ENCODE measurements at regions not wholly inside any gene's neighbourhood (a gene's known extent, or its start where the extent isn't known, plus 50 kb on each side); places are given as distances from the start of the nearest gene placed in this dataset.

GRCh38 chr2:220646424-220646823 is 925.7 kb downstream of the EPHA4 start (continued):
- no peak for TF ChIP-seq ZFP91 (CRISPR knock-in tag; IDR thresholded peaks at IDR 0.05)

- Histone ChIP-seq H3K4me2 (ENCODE audit: insufficient read depth, low read length) (no peak overlapping the region), H3K79me2 (ENCODE audit: control insufficient read depth, insufficient read depth, low read length) (no peaks in the 10 kb centered on the region), H2AFZ (ENCODE audit: low read depth, low read length) (no peak overlapping the region), H3K9me3 (replicated peaks; ENCODE audit: control insufficient read depth, insufficient read depth, low read depth, low read length) (no peaks in the 10 kb centered on the region), H3K27ac (ENCODE audit: extremely low read depth, low read depth, low read length) (no peak overlapping the region), H4K20me1 (replicated peaks; ENCODE audit: control insufficient read depth, insufficient read depth, low read length) (no peaks in the 10 kb centered on the region), H3K9me1 (ENCODE audit: control insufficient read depth, insufficient read depth, low read length) (no peaks in the 10 kb centered on the region), H3K9ac (ENCODE audit: insufficient read depth in 1 of 2, low read depth in 2 of 2, low read length in 2 of 2) (no peak overlapping the region), H3K4me3 (no peak overlapping the region), H3K27me3 (ENCODE audit: control insufficient read depth in 2 of 2, insufficient read depth in 2 of 2, low read length in 2 of 2) (no peaks in the 10 kb centered on the region), H3K4me1 (replicated peaks in 1 of 2; ENCODE audit: control insufficient read depth in 2 of 2, insufficient read depth in 2 of 2, low read length in 2 of 2) (no peaks in the 10 kb centered on the region), H3K36me3 (ENCODE audit: control insufficient read depth, insufficient read depth, low read length) (no peaks in the 10 kb centered on the region)
- DNase-seq (ENCODE audit: extremely low read depth in 1 of 4, low spot score in 3 of 4) (no peak), ATAC-seq (no peak), FAIRE-seq (no peak)
- no TSS peak for BruUV-seq (replicated peaks)
- ChIA-PET POLR2A (no interaction called here), CTCF (ENCODE audit: low intra/inter-chr PET ratio) (no interaction called here)
- TF ChIP-seq ZFP1 (CRISPR knock-in tag; IDR thresholded peaks at IDR 0.05) (no peak), RUNX1 (IDR thresholded peaks at IDR 0.05; ENCODE audit: low read depth) (no peak), KLF1 (tag; IDR thresholded peaks at IDR 0.05) (no peak), ZFX (CRISPR knock-in tag; IDR thresholded peaks at IDR 0.05) (no peak), ZNF184 (CRISPR knock-in tag; IDR thresholded peaks at IDR 0.05) (no peak), STAG1 (CRISPR knock-in tag; IDR thresholded peaks at IDR 0.05; ENCODE audit: borderline replicate concordance) (no peak), SMARCA4 (IDR thresholded peaks at IDR 0.05) (no peak), ZNF740 (CRISPR knock-in tag; IDR thresholded peaks at IDR 0.05) (no peak), ZNF740 (tag; IDR thresholded peaks at IDR 0.05) (no peak), RBM22 (IDR thresholded peaks at IDR 0.05; ENCODE audit: low read depth, low read length, poor library complexity, severe bottlenecking) (no peak), SIRT6 (IDR thresholded peaks at IDR 0.05; ENCODE audit: low read depth, low read length) (no peak), PTRF (tag; IDR thresholded peaks at IDR 0.05) (no peak), BACH1 (tag; IDR thresholded peaks at IDR 0.05) (no peak), RCOR1 (IDR thresholded peaks at IDR 0.05; ENCODE audit: borderline replicate concordance in 1 of 2, low read depth in 2 of 2, low read length in 2 of 2) (no peak), JUN (IDR thresholded peaks at IDR 0.05; ENCODE audit: borderline replicate concordance, low read depth, low read length) (no peak), JUN (CRISPR knock-in tag; IDR thresholded peaks at IDR 0.05; ENCODE audit: borderline replicate concordance) (no peak), TCF7 (IDR thresholded peaks at IDR 0.05; ENCODE audit: borderline replicate concordance) (no peak), ILK (tag; IDR thresholded peaks at IDR 0.05; ENCODE audit: borderline replicate concordance, low read depth) (no peak)
- intact Hi-C loops (cut with micrococcal nuclease) (no loop called here), in situ Hi-C loops (cut with MboI) (no loop called here)
- WGBS (ENCODE audit: insufficient coverage, low coverage, missing lambda C conversion rate) = no CpG with 5 or more reads among the region's 2 CpGs
Measured at GRCh38 chr2:220648628-220649027, 923.5 kb downstream of the EPHA4 start.

Data from K562 (cell line).